Sigmoid colon (tissue), 4 donors: ENCODE measurements at regions not wholly inside any gene's neighbourhood (a gene's known extent, or its start where the extent isn't known, plus 50 kb on each side); places are given as distances from the start of the nearest gene placed in this dataset.

ENCODE experiments used
- CTCF ChIP-seq, 4 experiments: fragments of 450-650 bp in 3 of 4; fragments of 200-600 bp in 1 of 4; IDR thresholded peaks; one replicate each; pipeline ENCODE4 v1.5.1; 2016 to 2019; ENCODE audit warnings: antibody characterized with exemption in 4 of 4, mild to moderate bottlenecking in 3 of 4, moderate library complexity in 2 of 4
- EP300 ChIP-seq, 4 donors: sonication (generic); formaldehyde crosslinking; IDR thresholded peaks; one replicate each; pipeline ENCODE4 v1.6.1; 2017; ENCODE audit warnings: antibody characterized with exemption in 4 of 4
- POLR2A ChIP-seq, 2 donors: fragments of 450-650 bp; IDR thresholded peaks; one replicate each; pipeline ENCODE4 v1.6.1; 2016; ENCODE audit warnings: antibody characterized with exemption in 2 of 2, mild to moderate bottlenecking in 2 of 2, moderate library complexity in 2 of 2

DNA sequence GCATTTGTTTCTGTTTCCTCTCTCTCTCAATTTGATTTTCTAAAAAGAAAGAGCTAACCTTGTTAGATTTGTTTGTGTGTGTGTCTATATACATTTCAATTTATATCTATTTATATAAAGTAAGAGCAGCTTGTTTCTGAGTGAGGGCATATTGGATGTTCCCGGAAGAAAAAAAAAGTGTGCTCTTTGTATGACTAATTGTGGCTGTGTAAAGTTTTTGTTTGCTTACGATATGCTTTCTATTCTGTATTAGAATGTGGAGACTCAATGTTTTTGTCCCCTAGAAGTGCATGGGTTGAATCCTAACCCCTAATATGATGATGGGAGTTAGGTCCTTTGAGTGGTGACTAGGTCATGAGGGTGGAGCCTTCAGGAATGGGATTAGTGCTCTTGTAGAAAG lies 66.6 kb upstream of the C1QTNF9B start:
- TF ChIP-seq CTCF (IDR thresholded peaks at IDR 0.05) (no peak), POLR2A (IDR thresholded peaks at IDR 0.05) (no peak), EP300 (IDR thresholded peaks at IDR 0.05) (no peak)
